BE2C (cell line): ENCODE measurements at regions not wholly inside any gene's neighbourhood (a gene's known extent, or its start where the extent isn't known, plus 50 kb on each side); places are given as distances from the start of the nearest gene placed in this dataset.

Experiments
- DNase-seq: peaks from one replicate; pipeline ENCODE4 v3.0.0-alpha.2; 2020
- H3K27me3 ChIP-seq: fragments of 250-450 bp; sonication (Bioruptor Pico); 2 replicates; pipeline ENCODE4 v1.5.1; 2020; ENCODE audit warnings: mild to moderate bottlenecking
- H3K36me3 ChIP-seq: fragments of 250-450 bp; sonication (Bioruptor Pico); 2 replicates; pipeline ENCODE4 v1.5.1; 2020; ENCODE audit warnings: mild to moderate bottlenecking
- H3K4me1 ChIP-seq: fragments of 250-450 bp; sonication (Bioruptor Pico); 2 replicates; pipeline ENCODE4 v1.5.1; 2020
- H3K4me3 ChIP-seq: 2 replicates; pipeline ENCODE4 v1.5.1; 2011; ENCODE audit warnings: low read depth, low read length
- H3K9me3 ChIP-seq: fragments of 250-450 bp; sonication (Bioruptor Pico); 2 replicates; pipeline ENCODE4 v1.5.1; 2020
- CTCF ChIP-seq: IDR thresholded peaks from 2 replicates; pipeline ENCODE4 v1.5.1; 2012; ENCODE audit warnings: mild to moderate bottlenecking, low read depth, low read length

GRCh38 chr2:144333143-144333555 lies 186.8 kb downstream of the ZEB2 start:
- Histone ChIP-seq H3K27me3 (no peaks in the 10 kb centered on the region), H3K9me3 (no peaks in the 10 kb centered on the region), H3K4me3 (no peak overlapping the region; the same call in 1 of the 2 replicates), H3K36me3 (no peaks in the 10 kb centered on the region), H3K4me1 (no peaks in the 10 kb centered on the region)
- no peak for TF ChIP-seq CTCF
- DNase-seq, result no peak

- no peaks in the 10 kb centered on the region for H3K9me3 ChIP-seq
- H3K4me1 ChIP-seq, result no peaks in the 10 kb centered on the region
- peak; percentile 82 for DNase-seq
- no peaks in the 10 kb centered on the region for H3K36me3 ChIP-seq
- H3K4me3 ChIP-seq, result peak overlapping the region; percentile 55
- no peak for TF ChIP-seq CTCF
- H3K27me3 ChIP-seq, result no peaks in the 10 kb centered on the region
Measured at GRCh38 chr2:144332356-144333142, 187.4 kb downstream of the ZEB2 start.

GRCh38 chr2:144331674-144332355 lies 188.1 kb downstream of the ZEB2 start:
- TF ChIP-seq CTCF, result no peak
- H3K4me1 ChIP-seq, result no peaks in the 10 kb centered on the region
- H3K27me3 ChIP-seq, result no peaks in the 10 kb centered on the region

GRCh38 chr2:144330951-144331673 lies 188.8 kb downstream of the ZEB2 start:
- H3K36me3 ChIP-seq, result no peaks in the 10 kb centered on the region
- no peaks in the 10 kb centered on the region for H3K4me1 ChIP-seq
- no peak for TF ChIP-seq CTCF
- no peaks in the 10 kb centered on the region for H3K9me3 ChIP-seq
- no peak for DNase-seq
- H3K4me3 ChIP-seq, result peak overlapping the region; percentile 75
- H3K27me3 ChIP-seq, result no peaks in the 10 kb centered on the region

More at GRCh38 chr2:144331674-144332355, 188.1 kb downstream of the ZEB2 start:
- H3K4me3 ChIP-seq, result peak overlapping the region; percentile 75
- no peak for DNase-seq
- no peaks in the 10 kb centered on the region for H3K9me3 ChIP-seq
- H3K36me3 ChIP-seq, result no peaks in the 10 kb centered on the region

- Histone ChIP-seq H3K4me3 (no peak overlapping the region), H3K4me1 (no peaks in the 10 kb centered on the region), H3K9me3 (no peaks in the 10 kb centered on the region), H3K27me3 (no peaks in the 10 kb centered on the region), H3K36me3 (no peaks in the 10 kb centered on the region)
- DNase-seq, result no peak
- no peak for TF ChIP-seq CTCF
Measured at GRCh38 chr2:144329472-144329871, 190.4 kb downstream of the ZEB2 start.
